Suprapubic skin (tissue), 3 donors: ENCODE measurements at regions not wholly inside any gene's neighbourhood (a gene's known extent, or its start where the extent isn't known, plus 50 kb on each side); places are given as distances from the start of the nearest gene placed in this dataset.

Source experiments
- CTCF ChIP-seq, 2 donors: fragments of 200-600 bp in 1 of 2; fragments of 450-650 bp in 1 of 2; sonication (generic) in 1 of 2; IDR thresholded peaks; one replicate each; pipeline ENCODE4 v1.5.1; 2016 to 2019; ENCODE audit warnings: antibody characterized with exemption in 2 of 2, mild to moderate bottlenecking in 1 of 2, moderate library complexity in 1 of 2
- POLR2A ChIP-seq, 2 donors: fragments of 450-650 bp; IDR thresholded peaks; one replicate each; pipeline ENCODE4 v1.6.1; 2017; ENCODE audit warnings: antibody characterized with exemption in 2 of 2, mild to moderate bottlenecking in 2 of 2, moderate library complexity in 2 of 2

DNA sequence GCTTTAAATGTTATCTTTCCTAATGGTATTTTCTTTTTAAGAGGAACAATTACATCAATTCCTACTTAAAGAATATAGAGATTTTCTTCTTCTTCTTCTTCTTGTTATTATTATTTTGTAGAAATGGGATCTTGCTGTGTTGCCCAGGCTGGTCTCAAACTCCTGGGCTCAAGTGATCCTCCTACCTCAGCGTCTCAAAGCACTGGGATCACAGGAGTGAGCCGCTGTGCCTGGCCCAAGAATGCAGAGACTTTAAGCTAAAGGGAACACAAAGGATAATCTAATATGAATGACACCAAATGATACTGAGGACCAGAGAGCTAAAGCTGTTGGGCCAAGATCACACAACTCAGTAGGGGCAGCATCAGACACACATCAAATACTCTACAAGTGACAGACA is 87.4 kb upstream of the FOXQ1 start:
- no peak for TF ChIP-seq CTCF (IDR thresholded peaks at IDR 0.05)
- no peak for TF ChIP-seq POLR2A (IDR thresholded peaks at IDR 0.05)
